Mesendoderm (in vitro differentiated cells): ENCODE measurements at regions not wholly inside any gene's neighbourhood (a gene's known extent, or its start where the extent isn't known, plus 50 kb on each side); places are given as distances from the start of the nearest gene placed in this dataset.

ENCODE experiments used
- DNase-seq: peaks from one replicate; pipeline ENCODE4 v3.0.0; 2013
- H2AK5ac ChIP-seq: 2 replicates; pipeline ENCODE4 v1.6.1; 2013; ENCODE audit warnings: low read length, inconsistent platforms
- H2BK120ac ChIP-seq: 2 replicates; pipeline ENCODE4 v1.6.1; 2013; ENCODE audit warnings: low read depth, mild to moderate bottlenecking, low read length, moderate library complexity, mixed read lengths
- H2BK15ac ChIP-seq: replicated peaks from 2 replicates; pipeline ENCODE4 v1.6.1; 2013; ENCODE audit warnings: low read depth, mild to moderate bottlenecking, moderate library complexity
- H2BK5ac ChIP-seq: 2 replicates; pipeline ENCODE4 v1.6.1; 2013; ENCODE audit warnings: low read length, inconsistent platforms
- H3K18ac ChIP-seq: 2 replicates; pipeline ENCODE4 v1.6.1; 2013; ENCODE audit warnings: mild to moderate bottlenecking, low read length, mixed read lengths
- H3K23ac ChIP-seq: one replicate; pipeline ENCODE4 v1.6.1; 2013; ENCODE audit warnings: low read length
- H3K27ac ChIP-seq: 2 replicates; pipeline ENCODE4 v1.5.1; 2013; ENCODE audit warnings: low read depth, mild to moderate bottlenecking, inconsistent platforms, low read length, moderate library complexity
- H3K27me3 ChIP-seq: 2 replicates; pipeline ENCODE4 v1.6.1; 2013; ENCODE audit warnings: low read length, control low read depth, mild to moderate bottlenecking, inconsistent platforms; ENCODE audit not compliant: insufficient read depth, poor library complexity
- H3K36me3 ChIP-seq: 2 replicates; pipeline ENCODE4 v1.6.1; 2013; ENCODE audit warnings: low read length, inconsistent platforms; ENCODE audit not compliant: control insufficient read depth, insufficient read depth
- H3K4ac ChIP-seq: one replicate; pipeline ENCODE4 v1.6.1; 2013; ENCODE audit warnings: low read depth, mild to moderate bottlenecking, low read length, moderate library complexity
- H3K4me1 ChIP-seq: 2 replicates; pipeline ENCODE4 v1.6.1; 2013; ENCODE audit warnings: low read depth, low read length, inconsistent platforms; ENCODE audit not compliant: control insufficient read depth
- H3K4me2 ChIP-seq: 2 replicates; pipeline ENCODE4 v1.6.1; 2013; ENCODE audit warnings: low read length
- H3K4me3 ChIP-seq: 2 replicates; pipeline ENCODE4 v1.5.1; 2013; ENCODE audit warnings: mild to moderate bottlenecking, low read length
- H3K56ac ChIP-seq: one replicate; pipeline ENCODE4 v1.6.1; 2013; ENCODE audit warnings: low read length
- H3K79me1 ChIP-seq: 2 replicates; pipeline ENCODE4 v1.6.1; 2013; ENCODE audit warnings: low read length, inconsistent platforms
- H3K79me2 ChIP-seq: 2 replicates; pipeline ENCODE4 v1.6.1; 2013; ENCODE audit warnings: mild to moderate bottlenecking, low read length; ENCODE audit not compliant: control insufficient read depth, insufficient read depth
- H3K9ac ChIP-seq: 2 replicates; pipeline ENCODE4 v1.6.1; 2013; ENCODE audit warnings: low read length, inconsistent platforms
- H4K5ac ChIP-seq: one replicate; pipeline ENCODE4 v1.6.1; 2013; ENCODE audit warnings: low read length
- H4K8ac ChIP-seq: one replicate; pipeline ENCODE4 v1.6.1; 2013; ENCODE audit warnings: low read depth, mild to moderate bottlenecking, control low read depth, low read length, moderate library complexity
- WGBS: extraction: QIAGEN DNeasy Blood & Tissue Kit; methylation state at CpG from one replicate; pipeline ENCODE4 v1.1.7; 2013; ENCODE audit warnings: low lambda C conversion rate, missing lambda C conversion rate; ENCODE audit not compliant: insufficient coverage; ENCODE audit errors: extremely low coverage; 5-methylcytosine and 5-hydroxymethylcytosine counted together

DNA sequence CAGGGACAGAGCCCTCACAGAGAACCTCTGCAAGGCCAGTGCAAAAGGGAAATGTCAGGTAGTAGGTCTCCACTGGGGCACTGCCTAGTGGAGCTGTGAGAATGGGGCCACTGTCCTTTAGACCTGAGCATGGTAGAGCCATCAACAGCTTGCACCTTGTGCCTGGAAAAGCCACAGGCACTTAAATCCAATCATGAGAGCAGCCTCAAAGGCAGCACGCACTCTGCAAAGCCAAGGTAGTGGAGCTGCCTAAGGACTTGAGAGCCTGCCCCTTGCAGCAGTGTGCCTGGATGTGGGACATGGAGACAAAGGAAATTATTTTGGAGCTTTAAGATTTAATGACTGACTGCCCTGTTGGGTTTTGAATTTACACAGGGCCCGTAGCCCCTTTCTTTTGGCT lies 918.5 kb upstream of the POT1 start:
- H3K9ac ChIP-seq = no peak overlapping the region
- no peaks in the 10 kb centered on the region for H3K79me1 ChIP-seq
- no peak overlapping the region for H2BK15ac ChIP-seq
- no peak for DNase-seq
- no peak overlapping the region for H3K27ac ChIP-seq
- no peak overlapping the region for H3K56ac ChIP-seq
- no peak overlapping the region for H2AK5ac ChIP-seq
- H4K8ac ChIP-seq = no peak overlapping the region
- no peak overlapping the region for H4K5ac ChIP-seq
- WGBS = no CpG with 5 or more reads among the region's 2 CpGs
- H3K4me3 ChIP-seq = no peak overlapping the region
- no peaks in the 10 kb centered on the region for H3K4me1 ChIP-seq
- no peak overlapping the region for H3K4ac ChIP-seq
- no peak overlapping the region for H3K4me2 ChIP-seq
- H2BK5ac ChIP-seq = no peak overlapping the region
- H3K79me2 ChIP-seq = no peaks in the 10 kb centered on the region
- no peak overlapping the region for H2BK120ac ChIP-seq
- no peak overlapping the region for H3K18ac ChIP-seq
- no peaks in the 10 kb centered on the region for H3K27me3 ChIP-seq
- H3K23ac ChIP-seq = no peak overlapping the region
- no peaks in the 10 kb centered on the region for H3K36me3 ChIP-seq

DNA sequence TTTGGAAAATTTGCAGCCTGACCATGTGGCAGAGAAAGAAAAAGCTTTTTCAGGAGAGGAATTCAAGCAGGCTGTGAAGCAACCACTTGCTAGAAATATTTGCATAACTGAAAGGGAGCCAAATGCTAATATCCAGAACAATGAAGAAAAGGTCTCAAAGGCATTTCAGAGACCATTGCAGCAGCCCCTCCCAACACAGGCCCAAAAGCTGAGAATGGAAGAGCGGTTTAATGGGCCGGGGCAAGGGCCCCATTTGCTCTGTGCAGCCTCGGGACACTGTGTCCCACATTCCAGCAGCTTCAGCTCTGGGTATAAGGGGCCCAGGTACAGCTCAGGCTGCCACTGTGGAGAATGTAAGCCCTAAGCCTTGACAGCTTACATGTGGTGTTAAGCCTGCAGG lies 918.1 kb upstream of the POT1 start:
- H3K27ac ChIP-seq = no peak overlapping the region
- H3K23ac ChIP-seq = no peak overlapping the region
- H3K79me1 ChIP-seq = no peaks in the 10 kb centered on the region
- no peak overlapping the region for H3K56ac ChIP-seq
- no peak overlapping the region for H2BK15ac ChIP-seq
- H3K4me1 ChIP-seq = no peaks in the 10 kb centered on the region
- no peaks in the 10 kb centered on the region for H3K36me3 ChIP-seq
- H2BK120ac ChIP-seq = no peak overlapping the region
- H3K4me3 ChIP-seq = no peak overlapping the region
- no peak overlapping the region for H3K4ac ChIP-seq
- DNase-seq = no peak
- no peak overlapping the region for H4K5ac ChIP-seq
- H3K79me2 ChIP-seq = no peaks in the 10 kb centered on the region
- no peak overlapping the region for H3K18ac ChIP-seq
- no peak overlapping the region for H4K8ac ChIP-seq
- no peak overlapping the region for H2AK5ac ChIP-seq
- no peak overlapping the region for H3K9ac ChIP-seq
- H3K27me3 ChIP-seq = no peaks in the 10 kb centered on the region
- H2BK5ac ChIP-seq = no peak overlapping the region
- no peak overlapping the region for H3K4me2 ChIP-seq
- WGBS = no CpG with 5 or more reads among the region's 3 CpGs

DNA sequence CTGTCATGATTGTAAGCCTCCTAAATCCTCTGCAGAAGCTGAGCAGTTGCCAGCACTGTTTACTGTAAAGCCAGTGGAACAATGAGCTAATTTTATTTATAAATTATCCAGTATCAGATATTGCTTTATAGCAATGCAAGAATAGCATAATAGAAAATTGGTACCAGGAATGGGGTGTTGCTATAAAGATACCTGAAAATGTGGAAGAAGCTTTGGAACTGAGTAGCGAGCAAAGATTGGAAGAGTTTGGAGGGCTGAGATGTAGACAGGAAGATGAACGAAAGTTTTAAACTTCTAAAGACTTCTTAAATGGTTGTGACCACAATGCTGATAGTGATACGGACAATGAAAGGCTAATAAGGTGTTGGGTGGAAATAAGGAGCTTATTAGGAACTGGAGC lies 917.4 kb upstream of the POT1 start:
- H3K79me2 ChIP-seq = no peaks in the 10 kb centered on the region
- no peak overlapping the region for H2BK15ac ChIP-seq
- no peaks in the 10 kb centered on the region for H3K4me1 ChIP-seq
- H3K27me3 ChIP-seq = no peaks in the 10 kb centered on the region
- H3K4me3 ChIP-seq = no peak overlapping the region
- no peak overlapping the region for H3K18ac ChIP-seq
- no peak overlapping the region for H3K56ac ChIP-seq
- H3K36me3 ChIP-seq = no peaks in the 10 kb centered on the region
- no peak overlapping the region for H3K9ac ChIP-seq
- H3K27ac ChIP-seq = no peak overlapping the region
- no peak overlapping the region for H2BK120ac ChIP-seq
- no peak overlapping the region for H3K4ac ChIP-seq
- H4K8ac ChIP-seq = no peak overlapping the region
- H4K5ac ChIP-seq = no peak overlapping the region
- H3K23ac ChIP-seq = no peak overlapping the region
- WGBS = no CpG with 5 or more reads among the region's 3 CpGs
- no peak for DNase-seq
- no peak overlapping the region for H2AK5ac ChIP-seq
- no peak overlapping the region for H3K4me2 ChIP-seq
- no peak overlapping the region for H2BK5ac ChIP-seq
- no peaks in the 10 kb centered on the region for H3K79me1 ChIP-seq

DNA sequence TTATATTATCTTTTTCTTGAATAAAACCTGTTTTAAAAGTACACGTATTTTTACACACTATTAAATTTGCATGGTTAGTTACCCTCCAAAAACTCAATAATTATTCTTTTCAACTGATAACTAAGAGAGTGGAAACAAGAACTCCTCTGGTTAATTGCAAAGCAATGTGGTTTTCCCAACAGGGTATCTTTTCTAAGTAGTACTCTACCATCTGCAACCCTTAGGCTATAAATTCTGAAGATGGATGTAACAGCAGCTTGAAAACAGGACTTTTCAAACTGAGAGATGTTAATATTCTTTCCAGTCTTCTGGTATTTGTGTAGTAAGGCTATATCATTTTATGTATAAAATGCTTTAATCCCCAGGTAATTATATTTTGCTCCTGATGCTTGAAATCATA lies 916.1 kb upstream of the POT1 start:
- no peak for DNase-seq
- Histone ChIP-seq H4K5ac (no peak overlapping the region), H2BK120ac (no peak overlapping the region), H3K27ac (no peak overlapping the region), H3K27me3 (no peaks in the 10 kb centered on the region), H3K79me1 (no peaks in the 10 kb centered on the region), H4K8ac (no peak overlapping the region), H3K23ac (no peak overlapping the region), H2BK15ac (no peak overlapping the region), H2BK5ac (no peak overlapping the region), H3K36me3 (no peaks in the 10 kb centered on the region), H3K79me2 (no peaks in the 10 kb centered on the region), H3K4ac (no peak overlapping the region), H2AK5ac (no peak overlapping the region), H3K4me3 (no peak overlapping the region), H3K18ac (no peak overlapping the region), H3K9ac (no peak overlapping the region), H3K4me1 (no peaks in the 10 kb centered on the region), H3K56ac (no peak overlapping the region), H3K4me2 (no peak overlapping the region)
- 100% methylated on average over 1 of the region's 1 CpG for WGBS

DNA sequence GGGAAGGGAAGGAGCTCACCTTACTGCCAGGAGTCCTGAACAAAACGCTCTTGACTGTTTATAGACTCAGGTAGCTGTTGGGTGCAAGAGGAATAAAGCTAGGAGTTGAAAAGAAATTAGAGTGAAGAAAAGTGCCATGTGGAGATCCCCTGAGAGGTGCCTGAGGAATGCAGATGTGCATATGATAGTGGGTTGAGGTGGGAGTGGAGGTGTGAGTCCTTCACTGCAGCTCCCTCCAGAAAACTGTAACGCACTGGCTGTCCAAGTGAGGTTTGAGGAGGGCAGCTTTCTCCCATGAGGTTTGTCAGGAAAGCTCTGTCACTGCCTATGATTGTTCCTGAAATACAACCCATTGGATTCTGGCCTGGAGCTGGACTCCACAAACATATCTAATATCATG lies 904.8 kb upstream of the POT1 start:
- H3K23ac ChIP-seq = no peak overlapping the region
- no peak overlapping the region for H3K27ac ChIP-seq
- H3K4me3 ChIP-seq = no peak overlapping the region
- no peaks in the 10 kb centered on the region for H3K79me1 ChIP-seq
- no peak overlapping the region for H2BK120ac ChIP-seq
- no peaks in the 10 kb centered on the region for H3K36me3 ChIP-seq
- no CpG with 5 or more reads among the region's 2 CpGs for WGBS
- H2AK5ac ChIP-seq = no peak overlapping the region
- peak; percentile 24 for DNase-seq
- H3K79me2 ChIP-seq = no peaks in the 10 kb centered on the region
- no peak overlapping the region for H3K9ac ChIP-seq
- no peak overlapping the region for H3K4me2 ChIP-seq
- H2BK15ac ChIP-seq = no peak overlapping the region
- H4K5ac ChIP-seq = no peak overlapping the region
- H3K4me1 ChIP-seq = no peaks in the 10 kb centered on the region
- H3K4ac ChIP-seq = no peak overlapping the region
- H3K56ac ChIP-seq = no peak overlapping the region
- no peak overlapping the region for H4K8ac ChIP-seq
- H3K27me3 ChIP-seq = no peaks in the 10 kb centered on the region
- no peak overlapping the region for H2BK5ac ChIP-seq
- H3K18ac ChIP-seq = no peak overlapping the region

DNA sequence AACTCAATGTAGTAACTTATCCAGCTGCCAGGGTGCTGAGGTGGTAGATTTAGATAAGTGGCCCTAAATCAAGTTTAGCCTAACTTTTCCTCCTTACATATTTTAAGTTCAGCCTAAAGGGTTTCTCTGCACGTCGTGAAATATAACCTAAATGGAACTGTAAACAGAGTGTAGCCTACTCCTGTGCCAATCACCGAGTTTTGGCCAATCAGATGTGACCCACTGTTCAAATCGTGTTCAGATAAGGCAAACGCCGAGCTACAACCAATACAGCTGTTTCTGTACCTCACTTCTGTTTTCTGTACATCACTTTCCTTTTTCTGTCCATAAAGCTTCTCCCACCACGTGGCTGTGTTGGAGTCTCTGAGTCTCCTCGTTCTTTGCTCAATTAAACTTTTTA lies 904.2 kb upstream of the POT1 start:
- Histone ChIP-seq H3K4ac (no peak overlapping the region), H3K4me2 (no peak overlapping the region), H2BK120ac (no peak overlapping the region), H2BK15ac (no peak overlapping the region), H3K4me3 (no peak overlapping the region), H2AK5ac (no peak overlapping the region), H3K9ac (no peak overlapping the region), H3K27me3 (no peaks in the 10 kb centered on the region), H3K56ac (no peak overlapping the region), H4K8ac (no peak overlapping the region), H3K23ac (no peak overlapping the region), H3K18ac (no peak overlapping the region), H2BK5ac (no peak overlapping the region), H3K79me2 (no peaks in the 10 kb centered on the region), H3K4me1 (no peaks in the 10 kb centered on the region), H3K36me3 (no peaks in the 10 kb centered on the region), H3K27ac (no peak overlapping the region), H3K79me1 (no peaks in the 10 kb centered on the region), H4K5ac (no peak overlapping the region)
- DNase-seq = no peak
- no CpG with 5 or more reads among the region's 8 CpGs for WGBS
